A549 (cell line): ENCODE measurements at regions not wholly inside any gene's neighbourhood (a gene's known extent, or its start where the extent isn't known, plus 50 kb on each side); places are given as distances from the start of the nearest gene placed in this dataset.

Experiments used
- ATAC-seq, 2 experiments: fragments of 200-7000 bp in 1 of 2; fragments of >200 bp in 1 of 2; cut with Nextera tagmentation in 1 of 2; cut with Tn5 transposase in 1 of 2; 3 replicates each; pipeline versions ENCODE4 v1.8.0 to v1.9.1; 2018 to 2020; ENCODE audit warnings: mild to moderate bottlenecking in 1 of 2, moderate library complexity in 1 of 2
- CTCF ChIA-PET: fragments of 300-600 bp; sonication (Branson Sonifier 250); formaldehyde crosslinking; extraction: SDS; loops from one replicate; lab custom pipeline; 2021; ENCODE audit warnings: antibody characterized with exemption, inconsistent platforms; lab: Yijun Ruan, JAX
- POLR2A ChIA-PET: fragments of 350-600 bp; formaldehyde crosslinking; extraction: SDS; loops from one replicate; lab custom pipeline; 2021; ENCODE audit warnings: antibody characterized with exemption, inconsistent platforms; lab: Yijun Ruan, JAX
- DNase-seq, 2 experiments: peaks; one replicate each; pipeline versions ENCODE4 v3.0.0 to v3.0.0-alpha.2; 2011 to 2016; ENCODE audit warnings: low read depth in 1 of 2, low spot score in 1 of 2
- FAIRE-seq: peaks from 2 replicates; lab custom pipeline; 2011; peaks lifted over from hg19 to GRCh38; lab: Jason Lieb, UNC
- H3K27ac ChIP-seq, 2 experiments: fragments of >200 bp; sonication (Bioruptor Twin); formaldehyde crosslinking; 3 replicates each; pipeline ENCODE4 v1.5.1; 2016 to 2017
- H3K4me1 ChIP-seq: fragments of >200 bp; sonication (Bioruptor Twin); formaldehyde crosslinking; 3 replicates; pipeline ENCODE4 v1.6.1; 2016
- H3K4me2 ChIP-seq: fragments of >200 bp; sonication (Bioruptor Twin); formaldehyde crosslinking; 3 replicates; pipeline ENCODE4 v1.6.1; 2016
- H3K4me3 ChIP-seq: fragments of >200 bp; sonication (Bioruptor Twin); formaldehyde crosslinking; 3 replicates; pipeline ENCODE4 v1.5.1; 2016
- H3K9me3 ChIP-seq: fragments of >200 bp; sonication (Bioruptor Twin); formaldehyde crosslinking; 3 replicates; pipeline ENCODE4 v1.6.1; 2016
- ATOH8 ChIP-seq: fragments of 250-450 bp; sonication (Bioruptor Pico); IDR thresholded peaks from 2 replicates; pipeline ENCODE4 v1.5.0; 2020; ENCODE audit warnings: low read depth, mild to moderate bottlenecking, moderate library complexity
- BHLHE40 ChIP-seq: IDR thresholded peaks from 2 replicates; pipeline ENCODE4 v1.6.1; 2012; ENCODE audit warnings: low read depth, low read length, inconsistent platforms
- CBX2 ChIP-seq: fragments of 200-600 bp; sonication (generic); IDR thresholded peaks from 2 replicates; pipeline ENCODE4 v1.6.1; 2016; ENCODE audit warnings: low read depth, mild to moderate bottlenecking, borderline replicate concordance
- CBX8 ChIP-seq: fragments of 200-600 bp; sonication (generic); IDR thresholded peaks from 2 replicates; pipeline ENCODE4 v1.6.1; 2016
- CEBPB ChIP-seq, 2 experiments: fragments of >200 bp in 1 of 2; sonication (Bioruptor Twin) in 1 of 2; formaldehyde crosslinking in 1 of 2; IDR thresholded peaks; 2 replicates each; pipeline ENCODE4 v1.6.1; 2012 to 2016
- CHD4 ChIP-seq: fragments of 200-600 bp; sonication (generic); IDR thresholded peaks from 2 replicates; pipeline ENCODE4 v1.6.1; 2016; ENCODE audit warnings: antibody characterized with exemption, mild to moderate bottlenecking, borderline replicate concordance
- CTCF ChIP-seq: fragments of >200 bp; sonication (Bioruptor Twin); formaldehyde crosslinking; IDR thresholded peaks from 3 replicates; pipeline ENCODE4 v1.5.1; 2016
- EHF ChIP-seq: fragments of 250-450 bp; sonication (Bioruptor Pico); IDR thresholded peaks from 2 replicates; pipeline ENCODE4 v1.5.0; 2020; ENCODE audit warnings: mild to moderate bottlenecking
- EP300 ChIP-seq, 2 experiments: fragments of >200 bp; sonication (Bioruptor Twin); formaldehyde crosslinking; IDR thresholded peaks; 2 replicates in 1 of 2; 3 replicates in 1 of 2; pipeline ENCODE4 v1.6.1; 2016 to 2017
- FOSB ChIP-seq: fragments of 250-450 bp; sonication (Bioruptor Pico); IDR thresholded peaks from 2 replicates; pipeline ENCODE4 v1.5.0; 2020; ENCODE audit warnings: mild to moderate bottlenecking, moderate library complexity
- FOSL2 ChIP-seq, 2 experiments: fragments of 450-650 bp in 1 of 2; fragments of >200 bp in 1 of 2; sonication (Bioruptor Twin) in 1 of 2; formaldehyde crosslinking; IDR thresholded peaks; 2 replicates each; pipeline versions ENCODE4 v1.5.0 to v1.6.1; 2016 to 2020; ENCODE audit warnings: mild to moderate bottlenecking in 1 of 2, moderate library complexity in 1 of 2
- GATA3 ChIP-seq: IDR thresholded peaks from 2 replicates; pipeline ENCODE4 v1.6.1; 2012; ENCODE audit warnings: borderline replicate concordance
- HES2 ChIP-seq: fragments of >200 bp; sonication (Bioruptor Twin); formaldehyde crosslinking; IDR thresholded peaks from 2 replicates; pipeline ENCODE4 v1.6.1; 2016
- HEYL ChIP-seq: fragments of 250-450 bp; sonication (Bioruptor Pico); IDR thresholded peaks from 2 replicates; pipeline ENCODE4 v1.8.0; 2021; ENCODE audit warnings: mild to moderate bottlenecking, moderate library complexity
- HOXA7 ChIP-seq: fragments of 250-450 bp; sonication (Bioruptor Pico); IDR thresholded peaks from 2 replicates; pipeline ENCODE4 v1.5.0; 2020; ENCODE audit warnings: mild to moderate bottlenecking, moderate library complexity
- KDM1A ChIP-seq: fragments of 200-600 bp; sonication (generic); IDR thresholded peaks from 2 replicates; pipeline ENCODE4 v1.6.1; 2016; ENCODE audit warnings: low read depth, mild to moderate bottlenecking
- KDM5A ChIP-seq: fragments of 200-600 bp; sonication (generic); IDR thresholded peaks from 2 replicates; pipeline ENCODE4 v1.6.1; 2016; ENCODE audit warnings: antibody characterized with exemption, mild to moderate bottlenecking
- MAFK ChIP-seq: fragments of 450-650 bp; IDR thresholded peaks from 2 replicates; pipeline ENCODE4 v1.6.1; 2014; ENCODE audit not compliant: partially characterized antibody
- MYC ChIP-seq: IDR thresholded peaks from 2 replicates; pipeline ENCODE4 v1.6.1; 2012; ENCODE audit warnings: mild to moderate bottlenecking, inconsistent platforms, low read length, improper control_type of control experiment, borderline replicate concordance
- NR3C1 ChIP-seq: fragments of >200 bp; sonication (Bioruptor Twin); formaldehyde crosslinking; IDR thresholded peaks from 3 replicates; pipeline ENCODE4 v1.6.1; 2017
- PHF8 ChIP-seq: fragments of 200-600 bp; sonication (generic); IDR thresholded peaks from 2 replicates; pipeline ENCODE4 v1.6.1; 2016; ENCODE audit warnings: low read depth, mild to moderate bottlenecking, antibody characterized with exemption, moderate library complexity, borderline replicate concordance
- POLR2AphosphoS2 ChIP-seq: conservative IDR thresholded peaks from 2 replicates; pipeline ENCODE4 v1.6.1; 2012; ENCODE audit warnings: low read length, improper control_type of control experiment, inconsistent platforms
- RARB ChIP-seq: fragments of 250-450 bp; sonication (Bioruptor Pico); IDR thresholded peaks from 2 replicates; pipeline ENCODE4 v1.8.0; 2021; ENCODE audit warnings: mild to moderate bottlenecking, moderate library complexity
- RCOR1 ChIP-seq: fragments of 150-350 bp; IDR thresholded peaks from 2 replicates; pipeline ENCODE4 v1.6.1; 2014; ENCODE audit warnings: antibody characterized with exemption, low read length, low read depth
- RFX5 ChIP-seq: fragments of 450-650 bp; IDR thresholded peaks from 2 replicates; pipeline ENCODE4 v1.7.1; 2014; ENCODE audit warnings: antibody characterized with exemption, mild to moderate bottlenecking, moderate library complexity
- SMC3 ChIP-seq: fragments of >200 bp; sonication (Bioruptor Twin); formaldehyde crosslinking; IDR thresholded peaks from 3 replicates; pipeline ENCODE4 v1.6.1; 2018; ENCODE audit warnings: inconsistent platforms
- ZNF302 ChIP-seq: fragments of 250-450 bp; sonication (Bioruptor Pico); IDR thresholded peaks from 2 replicates; pipeline ENCODE4 v1.9.0; 2021; ENCODE audit warnings: inconsistent platforms, mild to moderate bottlenecking, moderate library complexity
- ZSCAN20 ChIP-seq: fragments of 250-450 bp; sonication (Bioruptor Pico); IDR thresholded peaks from 2 replicates; pipeline ENCODE4 v1.8.0; 2022; ENCODE audit warnings: mild to moderate bottlenecking, moderate library complexity
- WGBS: methylation state at CpG from one replicate; pipeline ENCODE4 v1.1.6; 2017; ENCODE audit errors: missing lambda C conversion rate; 5-methylcytosine and 5-hydroxymethylcytosine counted together
- TF ChIP-seq, protein P1 (sequence below): fragments of 450-650 bp; IDR thresholded peaks from 2 replicates; pipeline ENCODE4 v1.6.1; 2014; ENCODE audit warnings: antibody characterized with exemption
- TF ChIP-seq, protein P2 (sequence below): IDR thresholded peaks from 2 replicates; pipeline ENCODE4 v1.6.1; 2012
- TF ChIP-seq, protein P3 (sequence below): fragments of >200 bp; sonication (Bioruptor Twin); formaldehyde crosslinking; IDR thresholded peaks from 3 replicates; pipeline ENCODE4 v1.6.1; 2016
- TF ChIP-seq, protein P4 (sequence below): IDR thresholded peaks from 2 replicates; pipeline ENCODE4 v1.6.1; 2012
- TF ChIP-seq, protein P5 (sequence below): IDR thresholded peaks from 2 replicates; pipeline ENCODE4 v1.6.1; 2012; ENCODE audit warnings: low read depth, borderline replicate concordance

GRCh38 chr11:92130421-92130831 lies 94.2 kb upstream of the FAT3 start (continued):
- TF ChIP-seq, protein P1, sequence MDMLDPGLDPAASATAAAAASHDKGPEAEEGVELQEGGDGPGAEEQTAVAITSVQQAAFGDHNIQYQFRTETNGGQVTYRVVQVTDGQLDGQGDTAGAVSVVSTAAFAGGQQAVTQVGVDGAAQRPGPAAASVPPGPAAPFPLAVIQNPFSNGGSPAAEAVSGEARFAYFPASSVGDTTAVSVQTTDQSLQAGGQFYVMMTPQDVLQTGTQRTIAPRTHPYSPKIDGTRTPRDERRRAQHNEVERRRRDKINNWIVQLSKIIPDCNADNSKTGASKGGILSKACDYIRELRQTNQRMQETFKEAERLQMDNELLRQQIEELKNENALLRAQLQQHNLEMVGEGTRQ: no peak
- TF ChIP-seq MAFK (peak; percentile 89), HEYL (no peak), CBX8 (no peak), NR3C1 (no peak), RCOR1 (no peak), CEBPB (IDR thresholded peaks at IDR 0.05) (peak in 1 of 2 experiments; percentile 68; a peak in 3 of 4 replicates), KDM1A (no peak), EP300 (IDR thresholded peaks at IDR 0.05) (peak in 1 of 2 experiments; percentile 22; a peak in 1 of 5 replicates), CBX2 (no peak), ATOH8 (no peak), SMC3 (no peak), EHF (no peak), RFX5 (no peak), RARB (no peak)
- TF ChIP-seq, protein P2, sequence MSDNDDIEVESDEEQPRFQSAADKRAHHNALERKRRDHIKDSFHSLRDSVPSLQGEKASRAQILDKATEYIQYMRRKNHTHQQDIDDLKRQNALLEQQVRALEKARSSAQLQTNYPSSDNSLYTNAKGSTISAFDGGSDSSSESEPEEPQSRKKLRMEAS: no peak
- TF ChIP-seq, all 56 proteins: peak for 5

- POLR2A ChIA-PET: no interaction called here
These were observed 94.8 kb upstream of the FAT3 start for GRCh38 chr11:92129811-92130210.

More at GRCh38 chr11:92129811-92130210, 94.8 kb upstream of the FAT3 start:
- H3K4me1 ChIP-seq: peaks cover 20% of the 10 kb centered on the region
- WGBS: 59% methylated on average over 1 of the region's 1 CpG
- CTCF ChIA-PET: no interaction called here
- ATAC-seq (no peak), FAIRE-seq (no peak), DNase-seq (no peak)
- TF ChIP-seq HOXA7 (CRISPR knock-in tag): no peak
- no peak for TF ChIP-seq ZSCAN20
- no peak for TF ChIP-seq CHD4
- TF ChIP-seq ZNF302: no peak
- TF ChIP-seq PHF8: no peak
- TF ChIP-seq RFX5: no peak
- TF ChIP-seq POLR2AphosphoS2: no peak
- no peak for TF ChIP-seq FOSL2 (IDR thresholded peaks at IDR 0.05)
- no peak for TF ChIP-seq FOSL2 (CRISPR knock-in tag; IDR thresholded peaks at IDR 0.05)
- TF ChIP-seq, protein P3, sequence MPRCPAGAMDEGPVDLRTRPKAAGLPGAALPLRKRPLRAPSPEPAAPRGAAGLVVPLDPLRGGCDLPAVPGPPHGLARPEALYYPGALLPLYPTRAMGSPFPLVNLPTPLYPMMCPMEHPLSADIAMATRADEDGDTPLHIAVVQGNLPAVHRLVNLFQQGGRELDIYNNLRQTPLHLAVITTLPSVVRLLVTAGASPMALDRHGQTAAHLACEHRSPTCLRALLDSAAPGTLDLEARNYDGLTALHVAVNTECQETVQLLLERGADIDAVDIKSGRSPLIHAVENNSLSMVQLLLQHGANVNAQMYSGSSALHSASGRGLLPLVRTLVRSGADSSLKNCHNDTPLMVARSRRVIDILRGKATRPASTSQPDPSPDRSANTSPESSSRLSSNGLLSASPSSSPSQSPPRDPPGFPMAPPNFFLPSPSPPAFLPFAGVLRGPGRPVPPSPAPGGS: no peak
- TF ChIP-seq MYC: no peak
- TF ChIP-seq, protein P4, sequence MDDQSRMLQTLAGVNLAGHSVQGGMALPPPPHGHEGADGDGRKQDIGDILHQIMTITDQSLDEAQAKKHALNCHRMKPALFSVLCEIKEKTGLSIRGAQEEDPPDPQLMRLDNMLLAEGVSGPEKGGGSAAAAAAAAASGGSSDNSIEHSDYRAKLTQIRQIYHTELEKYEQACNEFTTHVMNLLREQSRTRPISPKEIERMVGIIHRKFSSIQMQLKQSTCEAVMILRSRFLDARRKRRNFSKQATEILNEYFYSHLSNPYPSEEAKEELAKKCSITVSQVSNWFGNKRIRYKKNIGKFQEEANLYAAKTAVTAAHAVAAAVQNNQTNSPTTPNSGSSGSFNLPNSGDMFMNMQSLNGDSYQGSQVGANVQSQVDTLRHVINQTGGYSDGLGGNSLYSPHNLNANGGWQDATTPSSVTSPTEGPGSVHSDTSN: no peak
- no peak for TF ChIP-seq HEYL
- no peak for TF ChIP-seq FOSB (CRISPR knock-in tag)
- TF ChIP-seq GATA3: no peak
- TF ChIP-seq, protein P5, sequence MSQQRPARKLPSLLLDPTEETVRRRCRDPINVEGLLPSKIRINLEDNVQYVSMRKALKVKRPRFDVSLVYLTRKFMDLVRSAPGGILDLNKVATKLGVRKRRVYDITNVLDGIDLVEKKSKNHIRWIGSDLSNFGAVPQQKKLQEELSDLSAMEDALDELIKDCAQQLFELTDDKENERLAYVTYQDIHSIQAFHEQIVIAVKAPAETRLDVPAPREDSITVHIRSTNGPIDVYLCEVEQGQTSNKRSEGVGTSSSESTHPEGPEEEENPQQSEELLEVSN: no peak
- no peak for TF ChIP-seq CTCF
- TF ChIP-seq KDM5A: no peak
- TF ChIP-seq HES2: no peak
- TF ChIP-seq, protein P2: no peak
- TF ChIP-seq BHLHE40: no peak
- 0 out of 3 replicates have a peak overlapping the region, but pooled peaks have one; percentile 4 for H3K4me2 ChIP-seq
- H3K9me3 ChIP-seq: peaks cover 3% of the 10 kb centered on the region; the same call in 1 of the 3 replicates
- peak overlapping the region; percentile 64 to 66 for H3K27ac ChIP-seq
- H3K4me3 ChIP-seq: no peak overlapping the region
